SJCRH30 (cell line): ENCODE measurements at regions not wholly inside any gene's neighbourhood (a gene's known extent, or its start where the extent isn't known, plus 50 kb on each side); places are given as distances from the start of the nearest gene placed in this dataset.

ENCODE experiments used
- DNase-seq, 2 experiments: peaks; one replicate each; pipeline ENCODE4 v3.0.0-alpha.2; 2015 to 2020
- H3K27ac ChIP-seq: fragments of 250-450 bp; sonication (Bioruptor Pico); 2 replicates; pipeline ENCODE4 v1.5.1; 2020; ENCODE audit warnings: mild to moderate bottlenecking, moderate library complexity
- H3K27me3 ChIP-seq: fragments of 250-450 bp; sonication (Bioruptor Pico); 2 replicates; pipeline ENCODE4 v1.5.1; 2020; ENCODE audit warnings: mild to moderate bottlenecking, moderate library complexity
- H3K36me3 ChIP-seq: fragments of 250-450 bp; sonication (Bioruptor Pico); 2 replicates; pipeline ENCODE4 v1.5.1; 2020; ENCODE audit warnings: mild to moderate bottlenecking, moderate library complexity
- H3K4me1 ChIP-seq: fragments of 250-450 bp; sonication (Bioruptor Pico); 2 replicates; pipeline ENCODE4 v1.5.1; 2020; ENCODE audit warnings: mild to moderate bottlenecking, moderate library complexity
- H3K4me3 ChIP-seq: fragments of 250-450 bp; sonication (Bioruptor Pico); 2 replicates; pipeline ENCODE4 v1.5.1; 2020; ENCODE audit warnings: mild to moderate bottlenecking, moderate library complexity
- H3K9me3 ChIP-seq: fragments of 250-450 bp; sonication (Bioruptor Pico); replicated peaks from 2 replicates; pipeline ENCODE4 v1.5.1; 2020; ENCODE audit warnings: mild to moderate bottlenecking, moderate library complexity

DNA sequence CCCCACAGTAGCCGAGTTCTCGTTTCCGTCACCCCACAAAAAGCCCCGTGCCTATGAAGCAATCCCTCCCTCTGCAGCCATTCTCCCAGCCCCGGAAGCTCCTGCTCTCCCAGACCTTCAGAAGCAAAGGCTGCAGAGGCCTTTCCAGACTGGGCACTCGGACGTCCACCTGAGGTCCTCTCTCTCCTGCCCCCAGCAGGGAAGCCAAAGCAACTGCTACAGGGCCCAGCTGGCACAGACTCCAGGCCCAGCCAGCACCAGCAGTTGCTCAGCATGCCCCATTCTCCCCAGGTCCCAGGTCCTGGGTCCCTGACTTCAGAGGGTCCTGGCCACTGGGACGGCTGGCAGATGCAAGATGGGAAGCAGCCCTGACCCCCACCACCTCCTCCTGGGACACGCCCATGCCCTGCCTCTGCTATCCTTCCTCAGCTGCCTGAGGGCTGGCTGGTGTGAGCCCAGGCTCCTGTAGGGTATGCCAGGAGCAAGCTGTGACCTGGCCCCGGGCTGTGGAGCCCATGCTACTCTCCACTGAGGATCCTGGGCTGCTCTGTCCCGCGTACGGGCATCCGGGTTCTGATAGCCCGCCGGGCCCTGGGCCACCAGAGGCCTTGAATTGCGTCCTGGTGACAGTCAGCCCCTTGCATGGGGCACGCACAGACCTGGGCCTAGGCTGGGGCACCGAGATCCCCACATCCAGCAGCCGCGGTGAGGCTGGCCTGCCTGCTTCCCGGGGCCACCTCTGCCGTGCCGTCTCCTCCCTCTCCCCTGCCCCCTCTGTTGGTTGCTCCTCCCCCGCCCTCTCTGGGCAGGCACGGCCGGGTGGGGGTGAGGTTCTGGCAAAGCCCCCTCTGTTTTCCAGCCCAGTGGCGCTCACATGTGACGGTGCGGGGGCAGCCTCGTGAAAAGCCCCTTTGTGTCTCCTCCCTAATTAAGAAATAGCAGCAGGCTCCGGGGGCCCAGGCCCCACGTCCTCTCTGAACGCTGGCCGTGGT is 1310.3 kb downstream of the BRD1 start:
- no peak overlapping the region for H3K27ac ChIP-seq
- no peak for DNase-seq
- H3K4me1 ChIP-seq, result no peaks in the 10 kb centered on the region
- H3K36me3 ChIP-seq, result no peaks in the 10 kb centered on the region
- peaks cover 50% of the 10 kb centered on the region for H3K27me3 ChIP-seq
- no peaks in the 10 kb centered on the region for H3K9me3 ChIP-seq
- H3K4me3 ChIP-seq, result no peak overlapping the region

DNA sequence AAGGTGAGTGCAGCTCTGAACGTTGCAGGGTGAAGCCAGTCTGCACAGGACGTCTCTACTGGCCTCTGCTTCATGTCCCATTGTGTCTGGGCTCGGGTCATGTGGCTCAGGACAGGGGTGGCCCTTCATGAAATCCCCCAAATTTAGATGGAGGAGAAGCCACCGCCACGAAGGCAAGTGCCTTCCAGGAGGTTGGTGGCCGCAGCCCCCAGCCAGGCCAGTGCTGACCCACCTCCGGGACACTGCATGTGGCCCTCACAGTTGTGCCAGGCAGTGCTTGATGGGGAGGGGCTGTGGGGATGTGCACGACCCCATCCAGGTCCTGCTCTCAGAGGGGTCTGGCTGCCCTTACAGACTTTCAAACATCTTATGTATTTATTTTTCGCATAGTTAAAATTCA is 1311.1 kb downstream of the BRD1 start:
- Histone ChIP-seq H3K9me3 (no peaks in the 10 kb centered on the region), H3K27ac (no peak overlapping the region)
- DNase-seq, result no peak

DNA sequence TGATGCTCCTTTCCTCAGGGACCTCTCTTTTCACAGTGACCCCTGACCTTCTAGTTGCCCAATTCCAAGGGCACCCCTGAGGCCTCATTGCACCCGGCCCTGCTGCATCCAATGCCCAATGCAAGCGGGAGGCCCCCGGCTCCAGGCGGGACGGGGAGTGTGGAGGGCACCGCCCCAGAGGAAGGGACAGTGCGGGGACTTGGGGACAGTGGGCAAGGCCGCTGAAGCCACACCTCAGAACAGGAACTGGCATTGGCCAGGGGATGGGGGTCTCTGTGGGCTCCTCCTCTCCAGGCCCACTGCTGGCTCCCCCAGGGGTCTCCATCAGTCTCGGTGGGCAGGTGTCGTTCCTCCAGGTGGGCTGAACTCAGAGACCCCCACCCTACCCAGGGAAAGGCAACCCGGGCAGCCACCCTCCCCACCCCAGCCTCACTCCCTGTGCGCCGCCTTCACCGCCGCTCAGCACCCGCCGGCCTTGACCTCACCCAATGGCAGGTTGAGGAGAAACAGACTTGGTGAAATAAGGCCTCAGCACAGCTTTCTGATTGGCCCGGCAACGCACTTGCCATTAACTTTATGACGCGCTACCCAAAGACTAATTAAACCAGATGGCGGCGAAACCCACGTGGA is 1312.0 kb downstream of the BRD1 start:
- Histone ChIP-seq H3K36me3 (no peaks in the 10 kb centered on the region), H3K27me3 (peaks cover 35% of the 10 kb centered on the region), H3K27ac (no peak overlapping the region), H3K4me1 (no peaks in the 10 kb centered on the region), H3K9me3 (no peaks in the 10 kb centered on the region), H3K4me3 (no peak overlapping the region)
- DNase-seq, result no peak

More for the DNA sequence above, 1311.1 kb downstream of the BRD1 start:
- H3K36me3 ChIP-seq, result no peaks in the 10 kb centered on the region
- no peaks in the 10 kb centered on the region for H3K4me1 ChIP-seq
- no peak overlapping the region for H3K4me3 ChIP-seq
- H3K27me3 ChIP-seq, result peaks cover 43% of the 10 kb centered on the region

DNA sequence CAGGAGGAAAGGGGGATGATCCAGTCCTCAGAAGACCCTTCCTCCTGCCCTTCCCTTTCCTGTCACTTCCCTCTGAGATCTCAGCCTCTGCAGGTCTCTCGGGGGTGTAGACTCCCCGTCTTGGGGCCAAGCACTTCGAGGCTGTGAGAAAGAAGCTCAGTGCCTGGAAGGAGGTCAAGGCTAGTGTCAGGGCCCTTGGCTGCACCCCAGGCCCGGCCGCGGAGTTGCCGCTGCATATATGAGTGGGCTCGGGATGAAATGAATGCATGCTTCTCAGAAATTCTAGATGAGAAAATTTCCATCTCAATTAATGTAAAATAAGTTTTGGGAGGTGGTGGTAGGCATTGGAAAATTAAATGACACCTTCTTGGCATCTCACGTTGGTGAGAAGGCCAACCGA is 1313.7 kb downstream of the BRD1 start:
- no peak overlapping the region for H3K27ac ChIP-seq
- no peak for DNase-seq
- no peaks in the 10 kb centered on the region for H3K36me3 ChIP-seq
- no peaks in the 10 kb centered on the region for H3K9me3 ChIP-seq
- peaks cover 19% of the 10 kb centered on the region for H3K27me3 ChIP-seq
- H3K4me3 ChIP-seq, result no peak overlapping the region
- H3K4me1 ChIP-seq, result no peaks in the 10 kb centered on the region

DNA sequence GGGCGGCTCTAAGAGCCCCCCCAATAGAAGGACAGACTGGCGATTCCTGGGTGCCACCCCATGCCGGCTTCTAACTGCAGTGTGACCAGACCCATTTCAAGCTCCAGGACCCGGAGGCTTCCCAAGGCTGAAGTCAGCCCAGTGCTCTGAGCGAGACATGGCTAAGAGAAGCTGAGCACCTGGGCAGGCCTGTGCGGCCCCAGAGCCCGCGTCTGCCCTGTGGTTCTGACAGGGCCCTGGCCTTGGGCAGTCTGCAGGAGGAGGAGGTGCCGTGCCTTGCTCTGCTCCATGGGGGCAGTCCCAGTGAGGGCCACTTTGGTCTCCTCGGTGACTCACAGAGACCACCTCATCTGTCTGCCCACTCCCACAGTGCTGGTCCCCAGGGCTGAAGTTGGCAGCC is 1314.2 kb downstream of the BRD1 start:
- Histone ChIP-seq H3K27me3 (peaks cover 19% of the 10 kb centered on the region), H3K4me1 (no peaks in the 10 kb centered on the region), H3K9me3 (no peaks in the 10 kb centered on the region), H3K27ac (no peak overlapping the region), H3K36me3 (no peaks in the 10 kb centered on the region), H3K4me3 (no peak overlapping the region)
- no peak for DNase-seq

DNA sequence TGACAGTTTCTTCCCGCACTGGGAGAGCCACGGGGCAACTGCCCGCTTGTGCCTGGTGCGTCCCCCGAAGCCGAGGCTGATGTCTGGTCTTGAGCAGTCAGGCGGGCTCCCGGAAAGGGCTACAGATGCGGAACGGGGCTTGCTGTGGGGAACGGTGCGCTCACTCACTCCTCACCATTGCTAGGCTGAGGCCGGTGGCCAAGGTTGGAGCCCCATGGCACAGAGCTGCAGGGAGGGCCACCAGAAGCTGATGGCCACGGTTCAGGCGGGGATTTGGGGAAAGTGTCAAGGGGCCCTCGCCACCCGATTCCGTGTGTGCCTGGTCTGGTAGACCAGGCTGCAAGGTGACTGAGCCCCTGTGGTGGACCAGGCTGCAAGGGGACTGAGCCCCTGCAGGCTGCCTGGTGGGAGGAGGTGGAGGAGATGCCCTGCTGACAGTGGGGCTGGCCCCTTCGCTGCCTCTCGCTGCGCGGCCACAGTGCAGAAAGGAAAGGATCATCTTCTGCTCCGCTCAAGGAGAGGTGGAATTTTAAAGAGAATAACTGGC is 1315.8 kb downstream of the BRD1 start:
- no peaks in the 10 kb centered on the region for H3K36me3 ChIP-seq
- no peak overlapping the region for H3K4me3 ChIP-seq
- H3K27me3 ChIP-seq, result peaks cover 13% of the 10 kb centered on the region; the same call in 1 of the 2 replicates
- H3K27ac ChIP-seq, result no peak overlapping the region
- no peak for DNase-seq
- H3K9me3 ChIP-seq, result no peaks in the 10 kb centered on the region
- H3K4me1 ChIP-seq, result no peaks in the 10 kb centered on the region

DNA sequence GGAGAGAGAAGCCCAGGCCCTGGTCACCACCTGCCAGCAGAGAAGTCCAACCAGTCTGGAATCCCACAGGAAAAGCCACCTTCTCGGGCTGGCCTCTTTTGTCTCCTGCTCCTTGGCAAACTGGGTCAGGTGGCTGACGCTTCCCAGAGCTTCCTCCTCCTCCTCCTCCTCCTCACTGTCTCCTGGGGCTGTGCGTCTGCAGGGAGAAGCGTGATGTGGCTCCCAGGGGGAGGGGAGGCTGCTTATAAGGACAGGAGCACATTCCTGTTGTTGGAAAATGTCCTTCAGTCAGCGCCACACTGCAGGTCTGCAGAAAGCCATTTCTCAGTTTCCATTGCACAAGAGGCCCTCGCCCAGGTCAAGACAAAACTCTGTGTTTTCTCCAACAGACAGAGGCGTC is 1316.5 kb downstream of the BRD1 start:
- Histone ChIP-seq H3K4me1 (no peaks in the 10 kb centered on the region), H3K27me3 (peaks cover 13% of the 10 kb centered on the region), H3K27ac (no peak overlapping the region), H3K36me3 (no peaks in the 10 kb centered on the region), H3K9me3 (no peaks in the 10 kb centered on the region), H3K4me3 (no peak overlapping the region)
- no peak for DNase-seq

DNA sequence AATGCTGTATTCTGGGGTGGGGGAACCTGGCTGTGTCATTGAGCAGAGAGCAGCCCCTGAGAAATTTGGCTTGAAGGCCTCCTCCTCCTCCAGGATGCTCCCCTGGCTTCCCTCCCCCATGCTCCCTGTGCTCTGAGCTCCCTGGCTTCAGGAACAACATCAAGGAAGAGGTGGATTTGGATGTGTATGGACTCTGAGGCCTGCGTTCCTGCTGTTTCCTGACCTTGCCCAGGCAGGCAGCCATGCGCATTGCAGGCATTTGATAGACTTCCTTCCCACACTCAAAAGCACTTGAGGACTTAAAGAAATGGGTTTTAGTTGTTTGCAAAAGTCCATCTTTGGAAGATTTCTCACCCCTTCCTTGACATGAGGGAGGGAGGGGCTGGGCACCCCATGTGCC is 1317.1 kb downstream of the BRD1 start:
- Histone ChIP-seq H3K9me3 (no peaks in the 10 kb centered on the region), H3K27ac (no peak overlapping the region), H3K4me3 (no peak overlapping the region), H3K27me3 (peaks cover 13% of the 10 kb centered on the region), H3K4me1 (no peaks in the 10 kb centered on the region), H3K36me3 (no peaks in the 10 kb centered on the region)
- DNase-seq, result no peak

DNA sequence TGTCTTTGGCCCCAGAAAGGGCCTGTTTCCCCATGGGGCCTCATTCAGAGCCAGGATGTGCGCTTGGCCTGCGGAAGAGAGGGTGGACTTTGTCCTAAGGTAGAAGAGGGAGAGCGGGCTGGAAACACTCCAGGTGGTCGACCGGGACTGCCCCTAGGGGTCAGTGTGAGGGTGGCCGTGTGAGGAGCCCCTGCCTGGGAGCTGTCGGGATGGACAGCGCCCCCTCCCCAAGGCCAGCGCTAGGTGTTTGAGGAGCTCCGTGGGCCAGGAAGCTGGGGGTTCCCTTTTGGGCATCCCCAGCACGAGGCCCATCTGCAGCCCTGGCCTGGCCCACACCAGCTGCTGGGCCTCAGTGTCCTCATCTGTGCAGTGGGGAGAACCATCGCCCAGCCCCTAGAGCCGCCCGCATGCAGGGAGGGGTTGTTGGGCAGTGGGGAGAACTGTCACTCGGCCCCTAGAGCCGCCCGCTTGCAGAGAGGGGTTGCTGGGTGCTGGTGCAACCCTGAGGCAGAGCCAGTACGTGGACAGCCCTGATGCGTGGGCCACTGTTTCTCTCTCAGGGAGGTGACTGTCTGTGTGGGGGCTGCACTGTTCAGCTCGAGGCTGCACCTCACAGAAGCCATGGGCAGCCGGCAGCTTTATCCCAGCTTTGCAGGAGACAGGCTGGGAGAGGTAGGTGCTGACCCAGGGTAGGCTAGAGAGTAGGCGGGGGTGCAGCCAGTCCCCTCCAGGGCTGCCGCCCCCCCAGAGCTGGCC is 1319.9 kb downstream of the BRD1 start:
- no peak for DNase-seq
- Histone ChIP-seq H3K27me3 (peaks cover 9% of the 10 kb centered on the region), H3K36me3 (no peaks in the 10 kb centered on the region), H3K4me1 (no peaks in the 10 kb centered on the region), H3K9me3 (no peaks in the 10 kb centered on the region), H3K4me3 (no peak overlapping the region), H3K27ac (no peak overlapping the region)

DNA sequence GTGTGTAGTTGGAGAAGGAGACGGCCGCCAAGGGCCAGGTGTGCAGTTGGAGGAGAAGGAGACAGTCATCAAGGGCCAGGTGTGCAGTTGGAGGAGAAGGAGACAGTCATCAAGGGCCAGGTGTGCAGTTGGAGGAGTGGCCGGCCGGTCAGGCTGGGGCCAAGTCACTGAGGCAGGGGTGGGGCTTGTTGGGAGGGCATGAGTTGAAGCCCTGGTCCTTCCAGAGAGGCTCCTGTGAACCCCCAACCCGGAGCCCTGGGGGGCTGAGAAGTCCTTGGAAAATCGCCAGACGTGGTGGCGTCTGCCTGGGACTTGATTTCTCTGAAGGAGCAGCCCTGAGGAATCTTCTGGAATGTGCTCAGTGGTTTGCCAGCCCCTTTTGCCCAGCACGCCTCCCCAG is 1320.5 kb downstream of the BRD1 start:
- H3K36me3 ChIP-seq, result no peaks in the 10 kb centered on the region
- DNase-seq, result no peak
- no peaks in the 10 kb centered on the region for H3K9me3 ChIP-seq
- H3K27ac ChIP-seq, result no peak overlapping the region
- no peak overlapping the region for H3K4me3 ChIP-seq
- no peaks in the 10 kb centered on the region for H3K4me1 ChIP-seq
- H3K27me3 ChIP-seq, result peaks cover 10% of the 10 kb centered on the region

DNA sequence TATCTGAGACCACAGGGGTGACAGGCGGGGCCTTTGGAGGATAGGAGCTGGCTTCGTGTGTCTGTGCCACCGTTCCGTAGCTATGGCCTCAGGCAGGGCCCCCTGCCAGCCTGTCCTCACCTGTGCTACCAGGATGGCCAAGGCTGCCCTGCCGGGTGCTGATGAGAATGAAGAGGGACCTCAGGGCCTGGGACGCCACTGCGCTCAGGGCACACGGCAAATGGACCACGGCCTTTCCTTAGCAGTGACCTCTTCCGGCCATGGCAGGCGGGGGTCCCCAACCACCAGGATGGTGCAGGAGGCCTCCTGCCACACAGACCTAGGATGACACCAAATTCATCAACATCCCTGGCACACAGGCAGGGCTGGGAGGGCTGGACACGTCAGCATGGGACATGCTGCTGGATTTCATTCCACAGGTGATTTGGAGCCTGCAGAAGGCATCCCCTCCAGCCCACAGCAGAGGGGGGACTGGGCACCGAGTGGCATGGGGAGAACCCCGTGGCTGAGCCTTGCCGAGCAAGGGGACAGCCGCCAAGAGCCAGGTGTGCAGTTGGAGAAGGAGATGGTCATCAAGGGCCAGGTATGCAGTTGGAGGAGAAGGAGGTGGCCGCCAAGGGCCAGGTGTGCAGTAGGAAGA is 1321.0 kb downstream of the BRD1 start:
- peaks cover 15% of the 10 kb centered on the region for H3K27me3 ChIP-seq
- no peaks in the 10 kb centered on the region for H3K9me3 ChIP-seq
- H3K4me1 ChIP-seq, result no peaks in the 10 kb centered on the region
- no peak overlapping the region for H3K4me3 ChIP-seq
- no peaks in the 10 kb centered on the region for H3K36me3 ChIP-seq
- no peak for DNase-seq
- H3K27ac ChIP-seq, result no peak overlapping the region

DNA sequence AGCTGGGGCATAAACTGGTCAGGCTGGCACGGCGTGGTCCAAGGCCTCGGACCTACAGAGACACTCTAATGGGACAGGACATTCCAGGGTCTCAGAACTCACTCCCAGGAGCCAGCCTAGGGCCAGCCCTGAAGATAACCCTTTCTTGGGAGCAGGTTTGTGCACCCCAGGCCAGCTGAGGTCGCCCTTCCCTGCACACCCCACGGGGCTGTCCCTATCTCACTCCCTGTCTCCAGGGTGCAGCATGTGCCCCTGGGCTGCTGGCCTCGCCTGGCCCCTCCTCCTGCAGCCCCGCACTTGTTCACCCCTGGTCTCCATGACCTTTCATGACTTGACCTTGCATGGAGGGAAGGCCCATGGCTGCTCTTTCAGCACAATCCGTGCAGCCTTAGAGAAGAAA is 1321.8 kb downstream of the BRD1 start:
- Histone ChIP-seq H3K4me3 (no peak overlapping the region), H3K9me3 (no peaks in the 10 kb centered on the region), H3K4me1 (no peaks in the 10 kb centered on the region), H3K27ac (no peak overlapping the region), H3K36me3 (no peaks in the 10 kb centered on the region), H3K27me3 (peaks cover 23% of the 10 kb centered on the region)
- DNase-seq, result no peak

DNA sequence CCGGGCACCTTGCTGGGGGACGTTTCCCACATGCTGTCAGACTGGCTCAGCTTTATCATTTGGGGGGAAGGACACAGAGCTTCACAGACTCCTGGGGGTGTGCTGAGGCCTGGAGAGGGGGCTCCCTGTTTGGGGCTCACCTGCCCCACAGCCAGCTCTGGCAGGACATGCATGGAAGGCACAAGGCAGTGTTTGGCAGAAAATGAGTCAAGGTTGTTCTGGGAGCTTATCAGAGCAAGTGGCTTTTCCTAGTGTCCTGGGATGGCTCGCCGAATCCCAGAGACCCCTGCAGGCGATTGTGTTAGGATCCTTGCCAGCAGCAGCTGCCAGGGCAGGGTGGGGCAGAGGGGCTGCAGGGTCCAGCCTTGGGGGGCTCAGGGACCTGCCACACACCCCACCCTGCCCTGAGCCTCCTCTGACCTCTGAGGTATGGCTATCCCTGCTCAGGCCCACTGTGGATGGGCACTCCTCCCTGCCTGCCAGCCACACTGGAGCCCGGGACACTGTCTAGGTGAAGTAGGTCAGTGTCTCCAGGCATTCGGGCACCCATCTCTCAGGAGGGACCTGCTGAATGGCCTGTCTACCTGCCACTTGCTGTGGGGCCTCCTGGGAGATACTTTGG is 1323.0 kb downstream of the BRD1 start:
- no peak for DNase-seq
- Histone ChIP-seq H3K27ac (no peak overlapping the region), H3K27me3 (peaks cover 32% of the 10 kb centered on the region), H3K4me1 (no peaks in the 10 kb centered on the region), H3K4me3 (no peak overlapping the region), H3K9me3 (no peaks in the 10 kb centered on the region), H3K36me3 (no peaks in the 10 kb centered on the region)

DNA sequence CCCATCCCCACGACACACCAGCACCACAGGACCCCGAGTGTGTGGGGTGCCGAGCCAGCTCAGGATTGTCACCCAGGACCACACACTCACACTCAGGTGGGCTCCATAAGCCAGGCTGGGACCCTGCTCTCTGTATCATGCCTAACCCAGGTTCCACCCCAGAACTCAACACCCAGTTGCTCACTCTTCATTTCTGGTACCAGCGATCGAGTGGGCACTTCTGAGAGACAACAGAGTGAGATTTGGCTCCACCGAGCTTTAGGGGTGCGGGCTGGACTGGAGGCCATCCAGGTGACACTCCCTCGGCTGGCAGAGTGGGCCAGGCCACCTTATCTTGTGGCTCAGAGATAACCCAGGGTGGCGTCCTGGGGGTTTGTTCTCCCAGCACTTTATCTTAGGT is 1323.8 kb downstream of the BRD1 start:
- H3K4me1 ChIP-seq, result no peaks in the 10 kb centered on the region
- no peak for DNase-seq
- no peaks in the 10 kb centered on the region for H3K9me3 ChIP-seq
- no peaks in the 10 kb centered on the region for H3K36me3 ChIP-seq
- no peak overlapping the region for H3K27ac ChIP-seq
- no peak overlapping the region for H3K4me3 ChIP-seq
- peaks cover 31% of the 10 kb centered on the region for H3K27me3 ChIP-seq
